Left renal cortex interstitium (tissue), 4 donors: ENCODE measurements at regions not wholly inside any gene's neighbourhood (a gene's known extent, or its start where the extent isn't known, plus 50 kb on each side); places are given as distances from the start of the nearest gene placed in this dataset.
"Not testable (repeated sequence)": the region's sequence is repeated elsewhere in the genome, so short reads cannot be mapped to it uniquely, and the experiment has no call there.

Experiments
- DNase-seq, 4 donors: peaks; one replicate each; pipeline ENCODE4 v3.0.0-alpha.2; 2013; ENCODE audit warnings: low read depth in 4 of 4, low spot score in 2 of 4, missing footprints in 1 of 4

- no peak for DNase-seq
Observed at GRCh38 chr16:61024180-61024900, 1011.9 kb downstream of the CDH8 start.

- no peak for DNase-seq
Observed at GRCh38 chr16:61014869-61015268, 1021.4 kb downstream of the CDH8 start.

- no peak for DNase-seq
Observed at GRCh38 chr16:61007694-61008093, 1028.5 kb downstream of the CDH8 start.

DNA sequence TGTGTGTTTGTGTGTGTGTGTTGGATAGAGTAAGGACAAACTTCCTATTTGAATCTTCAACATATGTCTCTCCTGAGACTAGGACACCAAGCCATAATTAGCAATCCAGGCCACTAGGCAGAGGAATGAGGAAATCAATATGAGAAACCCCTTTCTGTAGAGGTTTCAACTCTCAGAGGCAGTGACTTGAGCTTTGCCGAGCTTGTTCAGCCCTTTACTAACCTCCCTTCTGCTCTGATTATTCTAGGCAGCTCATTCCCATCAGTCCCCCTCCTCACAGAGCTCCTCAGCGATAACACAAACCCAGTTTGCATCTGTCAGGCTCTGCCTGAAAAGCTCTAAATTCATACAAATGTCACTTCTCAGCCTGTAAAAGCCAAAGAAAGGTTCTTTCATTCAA, 1030.3 kb downstream of the CDH8 start:
- no peak for DNase-seq

DNA sequence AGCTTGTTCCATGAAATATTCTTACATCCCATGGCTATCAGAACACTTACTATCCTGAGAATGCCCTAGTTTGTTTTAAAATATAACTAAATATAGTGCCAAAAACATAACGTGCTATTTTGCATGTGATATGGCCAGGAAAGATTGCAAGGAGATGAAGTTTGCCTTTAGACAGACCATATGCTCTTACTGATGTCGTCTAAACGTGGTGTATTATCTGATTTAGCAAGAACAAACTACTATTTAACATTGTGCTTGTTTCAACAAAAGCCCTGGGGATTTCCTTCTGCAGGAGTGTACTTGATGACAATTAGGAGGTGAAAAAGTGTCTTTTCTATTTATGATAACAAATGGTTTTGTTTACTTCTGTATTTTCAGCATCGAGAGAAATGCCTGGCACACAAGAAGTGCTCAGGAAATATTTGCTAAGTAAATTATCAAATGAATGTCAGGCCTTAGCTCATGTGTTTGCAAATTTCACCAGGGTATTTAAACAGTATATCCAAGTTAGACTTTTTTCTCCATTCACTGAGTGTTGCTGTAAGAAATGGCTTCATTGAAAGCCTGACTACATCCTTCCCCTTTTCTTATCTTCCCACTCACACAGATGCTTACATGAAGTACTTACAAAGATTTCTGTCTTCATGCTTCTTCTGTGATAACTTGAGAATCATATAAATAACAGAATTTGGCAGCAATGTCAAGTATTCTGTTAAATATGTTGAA, 1033.6 kb downstream of the CDH8 start:
- DNase-seq = no peak

DNA sequence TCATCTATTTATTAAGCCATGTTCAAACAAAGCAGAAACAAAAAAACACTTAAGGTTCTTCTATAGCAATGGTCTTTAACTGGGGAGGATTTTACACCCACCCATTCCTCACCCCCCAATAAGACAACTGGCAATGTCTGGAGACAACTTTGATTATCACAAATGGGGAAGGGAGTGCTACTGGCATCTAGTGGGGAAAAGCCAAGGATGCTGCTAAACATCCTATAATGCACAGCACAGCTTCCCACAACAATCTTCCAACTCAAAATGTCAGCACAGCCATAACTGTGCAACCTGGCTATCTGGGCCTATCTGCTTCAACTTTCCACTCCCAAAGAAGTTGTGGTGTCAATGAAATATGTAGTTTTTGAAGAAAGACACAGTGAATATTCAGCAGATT, 1044.4 kb downstream of the CDH8 start:
- no peak for DNase-seq

DNA sequence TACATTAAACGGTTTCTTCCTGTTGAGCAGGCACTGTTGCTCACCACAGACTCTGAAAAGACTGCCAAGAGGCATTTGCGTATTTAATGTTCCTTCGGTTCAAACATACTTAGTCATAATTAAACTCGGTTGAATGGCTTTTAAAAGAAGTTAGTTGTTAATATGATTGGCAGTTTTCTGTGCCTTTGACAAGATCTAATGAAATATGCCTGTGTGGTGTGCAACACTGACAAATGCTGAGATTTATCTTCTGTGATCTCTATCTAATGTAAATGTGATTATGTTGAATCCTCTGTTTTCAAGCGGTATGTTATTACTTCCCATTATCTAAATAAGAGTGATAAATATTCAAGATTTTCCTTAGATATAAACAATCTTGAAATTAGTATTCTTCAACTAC, 1046.6 kb downstream of the CDH8 start:
- no peak for DNase-seq

DNA sequence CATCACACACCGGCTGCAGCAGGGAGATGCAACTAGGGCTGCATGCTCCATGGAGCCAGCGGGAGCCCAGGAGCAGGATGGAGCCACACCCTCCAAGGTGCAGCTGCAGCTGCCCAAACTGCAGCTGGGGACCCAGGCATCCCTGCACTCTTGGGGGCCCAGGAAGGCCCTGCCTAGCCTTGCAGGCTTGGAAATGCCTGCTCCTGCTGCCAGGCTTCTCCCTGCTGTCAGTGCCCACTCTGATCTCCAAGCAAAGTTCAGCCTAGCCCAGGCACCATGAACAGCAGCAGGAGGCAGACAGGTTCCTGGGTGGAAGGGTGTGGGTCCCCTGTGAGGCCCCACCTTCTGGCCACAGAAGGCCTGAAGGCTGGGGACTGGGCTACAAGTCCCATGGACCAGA, 1057.1 kb downstream of the CDH8 start:
- no peak for DNase-seq

DNA sequence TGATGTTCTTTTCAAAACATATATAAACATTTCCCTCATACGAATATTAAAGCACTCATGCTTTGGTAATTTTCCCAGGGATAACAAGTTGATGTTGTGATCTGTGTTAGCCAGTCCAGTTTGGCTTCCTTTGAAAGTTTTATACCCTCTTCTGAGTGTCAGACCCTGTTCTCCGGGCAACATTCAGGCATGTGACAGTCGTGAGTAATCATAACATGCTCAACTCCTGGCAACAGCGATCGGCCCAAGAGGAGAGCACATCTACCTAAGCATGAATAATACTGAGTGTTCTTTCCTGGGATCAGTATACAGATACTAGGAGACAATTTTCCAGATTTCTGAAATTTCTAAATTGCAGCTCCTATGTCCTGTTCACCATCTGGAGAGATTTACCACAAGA, 1086.4 kb downstream of the CDH8 start:
- DNase-seq = no peak

GRCh38 chr16:60945225-60945624, 1091.0 kb downstream of the CDH8 start:
- DNase-seq = peak; percentile 18 to 47 (median 22)

DNA sequence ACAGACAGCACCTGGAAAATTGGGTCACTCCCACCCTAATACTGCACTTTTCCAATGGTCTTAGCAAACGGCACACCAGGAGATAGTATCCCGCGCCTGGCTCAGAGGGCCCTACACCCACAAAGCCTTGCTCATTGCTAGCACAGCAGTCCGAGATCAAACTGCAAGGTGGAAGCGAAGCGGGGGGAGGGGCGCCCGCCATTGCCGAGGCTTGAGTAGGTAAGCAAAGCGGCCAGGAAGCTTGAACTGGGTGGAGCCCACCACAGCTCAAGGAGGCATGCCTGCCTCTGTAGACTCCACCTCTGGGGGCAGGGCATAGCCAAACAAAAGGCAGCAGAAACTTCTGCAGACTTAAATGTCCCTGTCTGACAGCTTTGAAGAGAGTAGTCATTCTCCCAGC, 1100.0 kb downstream of the CDH8 start:
- DNase-seq = not testable (repeated sequence)

GRCh38 chr16:60932600-60932999, 1103.6 kb downstream of the CDH8 start:
- DNase-seq = no peak

DNA sequence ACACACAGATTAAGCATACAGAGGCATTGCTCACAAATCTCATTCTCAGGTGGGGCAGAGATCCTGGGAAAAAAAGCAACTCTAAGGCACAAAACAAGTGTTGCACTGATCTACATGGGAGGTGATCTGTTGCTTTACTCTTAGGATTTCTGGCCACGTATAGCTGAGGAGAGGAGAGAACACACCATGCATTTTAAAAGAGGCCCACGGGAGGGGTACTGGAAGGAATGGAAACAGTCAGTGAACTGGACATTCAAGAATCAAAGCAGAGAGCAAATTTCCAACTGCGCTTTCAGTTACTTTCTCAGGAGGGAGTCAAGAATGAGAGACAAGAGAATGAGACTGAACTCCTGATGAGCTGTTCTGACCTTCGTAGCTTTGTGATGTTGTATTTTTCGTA, 1105.9 kb downstream of the CDH8 start:
- DNase-seq = no peak

- DNase-seq = no peak
Observed at GRCh38 chr16:60922920-60923319, 1113.3 kb downstream of the CDH8 start.

- DNase-seq = no peak
Observed at GRCh38 chr16:60914334-60914733, 1121.9 kb downstream of the CDH8 start.

DNA sequence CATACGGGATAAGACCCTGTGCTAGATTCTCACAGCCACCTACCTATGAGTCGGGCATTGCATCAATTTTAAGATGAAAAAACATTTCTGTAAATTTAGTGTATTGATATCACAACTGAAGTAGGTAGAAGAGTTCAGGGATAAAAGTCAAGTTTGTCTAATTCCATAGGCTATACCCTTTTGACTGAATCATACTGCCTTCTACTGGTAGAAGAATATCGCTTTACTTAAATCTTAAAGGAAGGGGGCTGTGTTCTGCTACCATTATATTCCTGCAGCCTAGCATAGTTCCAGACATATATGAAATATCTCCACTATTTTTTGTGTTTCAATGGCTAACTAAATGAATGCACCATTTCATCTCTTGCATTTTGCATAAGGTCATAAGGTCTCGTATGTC, 1128.6 kb downstream of the CDH8 start:
- no peak for DNase-seq

- no peak for DNase-seq
Observed at GRCh38 chr16:60905811-60906210, 1130.4 kb downstream of the CDH8 start.

GRCh38 chr16:60902114-60902513, 1134.1 kb downstream of the CDH8 start:
- DNase-seq = no peak

DNA sequence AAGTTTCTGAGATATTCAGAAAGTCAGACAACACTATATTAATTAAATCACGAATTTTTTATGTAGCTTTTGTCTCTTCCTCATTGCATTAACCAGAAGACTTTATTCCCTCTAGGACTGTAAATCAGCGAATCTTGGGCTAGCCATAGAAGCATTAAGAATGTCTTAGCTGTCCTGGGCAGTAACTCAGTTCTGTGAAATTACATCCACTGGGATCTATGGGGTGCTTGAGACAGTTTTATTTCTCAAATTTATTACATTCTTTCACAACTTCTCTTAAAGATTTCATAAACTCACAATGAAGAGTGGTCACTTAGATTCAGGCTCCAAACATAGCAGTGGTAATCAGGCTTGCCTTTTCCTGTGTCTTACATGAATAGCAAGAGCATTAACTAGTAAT, 1153.4 kb downstream of the CDH8 start:
- peak in 3 of 4 donors; percentile 7 to 20 (median 9) for DNase-seq

GRCh38 chr16:60852635-60853034, 1183.6 kb downstream of the CDH8 start:
- no peak for DNase-seq

DNA sequence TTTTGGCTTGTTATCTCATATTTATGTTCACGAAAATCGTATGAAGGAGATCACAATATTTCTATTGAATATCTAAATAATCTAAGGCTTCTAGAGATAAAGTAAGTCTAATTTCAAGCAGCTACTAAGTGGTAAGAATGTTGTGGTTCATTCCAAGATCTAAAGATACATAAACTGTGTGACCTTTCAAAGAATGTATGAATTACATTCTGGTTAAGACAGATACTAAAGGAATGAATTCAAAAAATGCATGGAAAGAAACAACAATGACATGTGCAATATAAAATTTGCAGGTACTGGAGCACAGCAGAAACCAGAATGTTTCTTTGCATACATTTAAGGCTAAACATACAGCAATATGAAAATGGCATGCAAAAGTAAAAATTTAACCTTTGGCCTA, 1214.6 kb downstream of the CDH8 start:
- DNase-seq = no peak

DNA sequence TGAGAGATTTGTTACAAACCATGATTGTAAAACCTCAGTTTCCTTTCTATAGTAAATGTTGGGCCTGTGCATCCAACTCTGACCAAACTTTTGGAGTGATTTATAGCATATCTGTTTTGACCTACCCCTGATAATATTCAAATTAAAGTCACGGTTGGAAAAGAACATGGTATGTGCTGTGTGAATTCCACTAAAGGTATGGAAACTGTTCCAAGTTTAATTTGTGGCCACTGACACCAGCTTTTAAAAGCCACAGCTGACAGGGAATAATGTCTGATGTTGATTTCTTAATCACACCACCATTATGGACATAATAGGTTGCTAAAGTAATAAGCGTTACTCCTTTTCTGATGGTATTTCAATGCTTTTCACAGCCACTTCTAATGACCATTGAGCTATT, 1215.9 kb downstream of the CDH8 start:
- DNase-seq = no peak
